Astrocyte (in vitro differentiated cells and primary cell): ENCODE measurements at regions not wholly inside any gene's neighbourhood (a gene's known extent, or its start where the extent isn't known, plus 50 kb on each side); places are given as distances from the start of the nearest gene placed in this dataset.

ENCODE experiments used
- DNase-seq: peaks from one replicate; pipeline ENCODE4 v3.0.0-alpha.2; 2010; ENCODE audit warnings: low read depth
- FAIRE-seq: peaks from 2 replicates; lab custom pipeline; 2011; peaks lifted over from hg19 to GRCh38; lab: Jason Lieb, UNC
- H2AFZ ChIP-seq: 2 replicates; pipeline ENCODE4 v1.6.0; 2012; ENCODE audit warnings: low read depth, low read length, inconsistent platforms
- H3K27ac ChIP-seq: 2 replicates; pipeline ENCODE4 v1.5.1; 2011; ENCODE audit warnings: low read depth, low read length, inconsistent platforms
- H3K27me3 ChIP-seq: 2 replicates; pipeline ENCODE4 v1.6.0; 2011; ENCODE audit warnings: low read length, inconsistent platforms; ENCODE audit not compliant: insufficient read depth
- H3K36me3 ChIP-seq: 2 replicates; pipeline ENCODE4 v1.5.1; 2011; ENCODE audit warnings: low read length, inconsistent platforms; ENCODE audit not compliant: insufficient read depth
- H3K4me1 ChIP-seq: 2 replicates; pipeline ENCODE4 v1.5.1; 2011; ENCODE audit warnings: low read length, inconsistent platforms; ENCODE audit not compliant: insufficient read depth
- H3K4me2 ChIP-seq: 2 replicates; pipeline ENCODE4 v1.6.0; 2012; ENCODE audit warnings: low read length, inconsistent platforms
- H3K4me3 ChIP-seq: 2 replicates; pipeline ENCODE4 v1.5.1; 2011; ENCODE audit warnings: low read depth, mild to moderate bottlenecking, low read length, inconsistent platforms; ENCODE audit not compliant: insufficient read depth
- H3K79me2 ChIP-seq: 2 replicates; pipeline ENCODE4 v1.6.0; 2012; ENCODE audit warnings: mild to moderate bottlenecking, low read length, inconsistent platforms; ENCODE audit not compliant: insufficient read depth
- H3K9ac ChIP-seq: 2 replicates; pipeline ENCODE4 v1.6.0; 2012; ENCODE audit warnings: mild to moderate bottlenecking, low read length, inconsistent platforms
- H3K9me3 ChIP-seq: 2 replicates; pipeline ENCODE4 v1.5.1; 2012; ENCODE audit warnings: low read depth, mild to moderate bottlenecking, low read length, inconsistent platforms; ENCODE audit not compliant: insufficient read depth
- H4K20me1 ChIP-seq: 2 replicates; pipeline ENCODE4 v1.6.0; 2012; ENCODE audit warnings: low read length, inconsistent platforms; ENCODE audit not compliant: insufficient read depth
- H3K27ac Mint-ChIP-seq: one replicate; pipeline ENCODE4 v1.8.0; 2021; ENCODE audit warnings: mild to moderate bottlenecking, mixed read lengths; ENCODE audit not compliant: unreplicated experiment
- H3K27me3 Mint-ChIP-seq: one replicate; pipeline ENCODE4 v1.8.0; 2021; ENCODE audit warnings: low read depth, mixed read lengths; ENCODE audit not compliant: unreplicated experiment
- H3K36me3 Mint-ChIP-seq: one replicate; pipeline ENCODE4 v1.8.0; 2021; ENCODE audit warnings: low read depth, mixed read lengths; ENCODE audit not compliant: unreplicated experiment
- H3K4me1 Mint-ChIP-seq: one replicate; pipeline ENCODE4 v1.8.0; 2021; ENCODE audit warnings: low read depth, mixed read lengths; ENCODE audit not compliant: unreplicated experiment
- H3K4me3 Mint-ChIP-seq: one replicate; pipeline ENCODE4 v1.8.0; 2021; ENCODE audit warnings: mild to moderate bottlenecking, moderate library complexity, mixed read lengths; ENCODE audit not compliant: unreplicated experiment
- H3K9me3 Mint-ChIP-seq: one replicate; pipeline ENCODE4 v1.8.0; 2021; ENCODE audit warnings: mild to moderate bottlenecking, mixed read lengths; ENCODE audit not compliant: unreplicated experiment
- EZH2 ChIP-seq: IDR thresholded peaks from 2 replicates; pipeline ENCODE4 v1.6.1; 2012; ENCODE audit warnings: mild to moderate bottlenecking, low read length, inconsistent platforms; ENCODE audit not compliant: insufficient read depth
- TF ChIP-seq, protein P1 (sequence below): IDR thresholded peaks from 2 replicates; pipeline ENCODE4 v1.5.1; 2011; ENCODE audit warnings: low read depth, mild to moderate bottlenecking, inconsistent platforms, low read length, moderate library complexity; ENCODE audit not compliant: insufficient read depth

DNA sequence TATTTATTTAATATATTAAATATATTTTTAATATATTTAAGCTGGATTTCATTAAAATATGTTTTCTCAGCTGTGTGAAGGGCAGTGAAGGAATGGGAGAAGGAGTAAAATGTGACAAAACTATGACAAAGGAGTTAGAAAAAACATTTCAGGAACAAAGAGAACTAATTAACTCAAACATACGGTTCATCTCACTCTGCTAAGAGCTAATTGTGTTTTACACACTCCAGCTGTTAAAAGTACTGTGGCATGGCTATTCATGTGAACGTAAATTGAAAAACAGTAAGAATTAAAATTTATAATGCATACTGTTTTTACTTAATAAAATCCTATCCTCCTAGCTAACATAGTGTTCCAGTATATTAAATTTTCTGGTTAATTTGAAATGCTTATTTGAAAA lies 262.5 kb upstream of the GNAI1 start:
- no peaks in the 10 kb centered on the region for H3K36me3 Mint-ChIP-seq
- TF ChIP-seq EZH2: no peak
- TF ChIP-seq, protein P1, sequence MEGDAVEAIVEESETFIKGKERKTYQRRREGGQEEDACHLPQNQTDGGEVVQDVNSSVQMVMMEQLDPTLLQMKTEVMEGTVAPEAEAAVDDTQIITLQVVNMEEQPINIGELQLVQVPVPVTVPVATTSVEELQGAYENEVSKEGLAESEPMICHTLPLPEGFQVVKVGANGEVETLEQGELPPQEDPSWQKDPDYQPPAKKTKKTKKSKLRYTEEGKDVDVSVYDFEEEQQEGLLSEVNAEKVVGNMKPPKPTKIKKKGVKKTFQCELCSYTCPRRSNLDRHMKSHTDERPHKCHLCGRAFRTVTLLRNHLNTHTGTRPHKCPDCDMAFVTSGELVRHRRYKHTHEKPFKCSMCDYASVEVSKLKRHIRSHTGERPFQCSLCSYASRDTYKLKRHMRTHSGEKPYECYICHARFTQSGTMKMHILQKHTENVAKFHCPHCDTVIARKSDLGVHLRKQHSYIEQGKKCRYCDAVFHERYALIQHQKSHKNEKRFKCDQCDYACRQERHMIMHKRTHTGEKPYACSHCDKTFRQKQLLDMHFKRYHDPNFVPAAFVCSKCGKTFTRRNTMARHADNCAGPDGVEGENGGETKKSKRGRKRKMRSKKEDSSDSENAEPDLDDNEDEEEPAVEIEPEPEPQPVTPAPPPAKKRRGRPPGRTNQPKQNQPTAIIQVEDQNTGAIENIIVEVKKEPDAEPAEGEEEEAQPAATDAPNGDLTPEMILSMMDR: no peak
- no peak overlapping the region for H3K4me3 Mint-ChIP-seq
- Histone ChIP-seq H3K27ac (no peak overlapping the region), H3K27me3 (peaks cover 12% of the 10 kb centered on the region), H3K4me2 (no peak overlapping the region), H3K4me1 (no peaks in the 10 kb centered on the region), H2AFZ (no peak overlapping the region), H3K9me3 (no peaks in the 10 kb centered on the region), H3K79me2 (no peaks in the 10 kb centered on the region), H3K9ac (no peak overlapping the region), H3K36me3 (no peaks in the 10 kb centered on the region), H3K4me3 (no peak overlapping the region), H4K20me1 (no peaks in the 10 kb centered on the region)
- H3K27me3 Mint-ChIP-seq: no peaks in the 10 kb centered on the region
- no peak overlapping the region for H3K27ac Mint-ChIP-seq
- no peaks in the 10 kb centered on the region for H3K9me3 Mint-ChIP-seq
- FAIRE-seq: no peak
- H3K4me1 Mint-ChIP-seq: no peaks in the 10 kb centered on the region
- no peak for DNase-seq

DNA sequence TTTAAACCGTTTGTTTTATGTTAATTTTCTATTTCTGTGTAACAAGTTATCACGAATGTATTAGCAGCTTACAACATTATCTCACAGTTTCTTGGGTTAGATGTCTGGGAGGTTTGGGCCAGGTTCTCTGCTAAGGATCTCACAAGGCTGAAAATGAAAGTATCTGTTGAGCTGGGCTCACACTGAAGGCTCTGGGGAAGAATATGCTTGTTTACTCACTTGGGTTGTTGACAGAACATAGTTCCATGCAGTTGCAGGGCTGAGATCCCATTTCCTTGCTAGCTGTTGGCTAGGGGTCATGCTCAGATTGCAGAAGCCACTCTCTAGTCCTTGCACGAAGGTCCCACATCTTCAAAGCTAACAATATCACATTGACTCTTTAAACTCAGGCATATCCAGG lies 266.6 kb upstream of the GNAI1 start:
- Histone ChIP-seq H3K9ac (no peak overlapping the region), H2AFZ (no peak overlapping the region), H3K27ac (no peak overlapping the region), H4K20me1 (no peaks in the 10 kb centered on the region), H3K27me3 (peaks cover 11% of the 10 kb centered on the region), H3K4me1 (no peaks in the 10 kb centered on the region), H3K9me3 (peaks cover 3% of the 10 kb centered on the region), H3K4me2 (no peak overlapping the region), H3K4me3 (no peak overlapping the region), H3K79me2 (no peaks in the 10 kb centered on the region), H3K36me3 (no peaks in the 10 kb centered on the region)
- no peaks in the 10 kb centered on the region for H3K4me1 Mint-ChIP-seq
- TF ChIP-seq, protein P1: no peak
- no peak for TF ChIP-seq EZH2
- no peak overlapping the region for H3K27ac Mint-ChIP-seq
- no peaks in the 10 kb centered on the region for H3K27me3 Mint-ChIP-seq
- H3K36me3 Mint-ChIP-seq: no peaks in the 10 kb centered on the region
- H3K9me3 Mint-ChIP-seq: no peaks in the 10 kb centered on the region
- no peak overlapping the region for H3K4me3 Mint-ChIP-seq
- FAIRE-seq (peak; percentile 63), DNase-seq (no peak)

DNA sequence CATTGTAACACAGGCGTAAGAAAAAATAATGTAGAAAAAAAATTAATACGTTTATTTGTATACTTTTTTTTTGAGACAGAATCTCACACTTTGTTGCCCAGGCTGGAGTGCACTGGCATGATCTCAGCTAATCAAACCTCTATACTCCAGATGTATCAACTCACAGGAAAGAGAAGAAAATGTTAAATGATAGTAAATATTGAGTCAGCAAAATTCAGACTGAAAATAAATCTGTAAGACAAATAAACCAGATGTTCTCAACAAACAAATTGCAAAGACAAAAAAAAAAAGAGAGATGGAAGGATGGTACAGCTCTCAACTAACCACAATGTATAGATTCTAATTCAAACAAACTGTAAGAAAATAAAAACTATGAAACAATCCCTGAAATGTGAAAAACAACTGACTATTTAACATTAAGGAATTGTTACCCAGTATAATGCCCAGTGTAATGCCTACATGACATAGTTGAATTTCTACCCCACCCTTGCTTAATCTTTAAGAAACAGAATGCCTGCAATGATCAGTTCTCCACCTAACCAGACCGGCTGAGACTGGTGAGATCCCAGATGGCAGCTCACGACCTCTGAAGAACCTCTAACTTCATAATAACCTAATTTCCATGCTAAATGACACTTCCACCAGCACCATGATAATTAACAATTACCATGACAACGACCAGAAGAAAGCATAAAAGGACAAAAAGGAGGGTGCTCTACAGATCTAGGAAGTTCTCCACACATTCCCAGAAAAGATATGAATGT lies 272.0 kb upstream of the GNAI1 start:
- no peaks in the 10 kb centered on the region for H3K79me2 ChIP-seq
- Mint-ChIP-seq H3K4me1 (no peaks in the 10 kb centered on the region), H3K27ac (no peak overlapping the region), H3K9me3 (peaks cover 2% of the 10 kb centered on the region), H3K27me3 (no peaks in the 10 kb centered on the region), H3K36me3 (no peaks in the 10 kb centered on the region), H3K4me3 (no peak overlapping the region)
- H3K4me1 ChIP-seq: no peaks in the 10 kb centered on the region
- H2AFZ ChIP-seq: no peak overlapping the region
- no peak overlapping the region for H3K27ac ChIP-seq
- FAIRE-seq (no peak), DNase-seq (no peak)
- peaks cover 3% of the 10 kb centered on the region for H3K9me3 ChIP-seq
- H3K4me2 ChIP-seq: no peak overlapping the region
- peaks cover 5% of the 10 kb centered on the region for H3K27me3 ChIP-seq
- TF ChIP-seq, protein P1: no peak
- no peak for TF ChIP-seq EZH2
- H3K4me3 ChIP-seq: no peak overlapping the region
- no peak overlapping the region for H3K9ac ChIP-seq
- H4K20me1 ChIP-seq: no peaks in the 10 kb centered on the region
- H3K36me3 ChIP-seq: no peaks in the 10 kb centered on the region
